ENCODE measurements at regions not wholly inside any gene's neighbourhood (a gene's known extent, or its start where the extent isn't known, plus 50 kb on each side); places are given as distances from the start of the nearest gene placed in this dataset.

- TF ChIP-seq, protein P1, sequence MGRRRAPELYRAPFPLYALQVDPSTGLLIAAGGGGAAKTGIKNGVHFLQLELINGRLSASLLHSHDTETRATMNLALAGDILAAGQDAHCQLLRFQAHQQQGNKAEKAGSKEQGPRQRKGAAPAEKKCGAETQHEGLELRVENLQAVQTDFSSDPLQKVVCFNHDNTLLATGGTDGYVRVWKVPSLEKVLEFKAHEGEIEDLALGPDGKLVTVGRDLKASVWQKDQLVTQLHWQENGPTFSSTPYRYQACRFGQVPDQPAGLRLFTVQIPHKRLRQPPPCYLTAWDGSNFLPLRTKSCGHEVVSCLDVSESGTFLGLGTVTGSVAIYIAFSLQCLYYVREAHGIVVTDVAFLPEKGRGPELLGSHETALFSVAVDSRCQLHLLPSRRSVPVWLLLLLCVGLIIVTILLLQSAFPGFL (CRISPR knock-in tag; IDR thresholded peaks at IDR 0.05; ENCODE audit: borderline replicate concordance): no peak
Observed at GRCh38 chr17:72448019-72448418, 327.2 kb downstream of the SOX9 start (continued).

DNA sequence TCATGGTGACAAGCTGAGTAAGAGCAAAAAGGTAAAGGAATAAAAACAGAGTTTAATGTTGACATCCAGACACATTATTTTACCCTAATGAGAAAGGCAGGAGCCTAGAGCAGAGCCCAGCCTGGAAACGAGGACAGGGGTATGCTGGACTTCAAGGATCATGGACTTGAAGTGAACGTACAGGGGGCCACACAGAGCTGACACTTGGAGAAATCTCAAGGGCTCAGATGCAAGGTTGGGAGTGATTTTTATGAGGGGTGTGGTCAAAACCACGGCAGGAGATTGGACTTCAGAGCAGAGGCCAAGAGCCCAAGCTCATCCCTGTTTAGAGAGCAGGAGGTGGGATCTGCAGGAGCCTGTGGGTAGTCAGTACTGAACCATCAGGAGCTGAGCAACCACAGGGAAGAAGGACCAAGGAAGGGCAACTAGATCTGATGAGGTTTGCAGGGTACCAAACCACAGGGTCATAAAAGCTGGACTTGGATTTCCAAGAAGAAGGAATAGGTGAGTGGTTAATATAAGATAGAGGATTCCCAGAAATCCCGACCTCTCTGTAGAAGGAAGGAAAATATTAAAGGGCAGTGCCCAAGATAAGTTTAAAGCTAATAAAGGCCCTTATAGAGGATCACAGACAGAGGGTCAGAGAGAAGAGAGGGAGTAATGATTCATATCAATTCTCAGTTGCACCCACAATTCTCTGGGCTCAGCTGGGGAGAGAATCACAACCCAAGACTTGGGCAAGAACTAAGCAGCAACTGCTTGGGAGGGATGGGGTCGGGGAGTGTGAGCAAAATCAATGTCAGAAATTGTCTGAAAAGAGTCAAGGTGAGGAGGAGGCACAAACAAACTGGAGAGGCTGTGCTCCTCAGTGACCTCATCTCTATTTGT is 331.7 kb downstream of the SOX9 start:
- peaks cover 15% of the 10 kb centered on the region for H3K9me3 Mint-ChIP-seq
- no peak overlapping the region for H3K27ac Mint-ChIP-seq
- no peak for TF ChIP-seq KAT7 (CRISPR knock-in tag; IDR thresholded peaks at IDR 0.05; ENCODE audit: borderline replicate concordance)
- TF ChIP-seq, protein P2, sequence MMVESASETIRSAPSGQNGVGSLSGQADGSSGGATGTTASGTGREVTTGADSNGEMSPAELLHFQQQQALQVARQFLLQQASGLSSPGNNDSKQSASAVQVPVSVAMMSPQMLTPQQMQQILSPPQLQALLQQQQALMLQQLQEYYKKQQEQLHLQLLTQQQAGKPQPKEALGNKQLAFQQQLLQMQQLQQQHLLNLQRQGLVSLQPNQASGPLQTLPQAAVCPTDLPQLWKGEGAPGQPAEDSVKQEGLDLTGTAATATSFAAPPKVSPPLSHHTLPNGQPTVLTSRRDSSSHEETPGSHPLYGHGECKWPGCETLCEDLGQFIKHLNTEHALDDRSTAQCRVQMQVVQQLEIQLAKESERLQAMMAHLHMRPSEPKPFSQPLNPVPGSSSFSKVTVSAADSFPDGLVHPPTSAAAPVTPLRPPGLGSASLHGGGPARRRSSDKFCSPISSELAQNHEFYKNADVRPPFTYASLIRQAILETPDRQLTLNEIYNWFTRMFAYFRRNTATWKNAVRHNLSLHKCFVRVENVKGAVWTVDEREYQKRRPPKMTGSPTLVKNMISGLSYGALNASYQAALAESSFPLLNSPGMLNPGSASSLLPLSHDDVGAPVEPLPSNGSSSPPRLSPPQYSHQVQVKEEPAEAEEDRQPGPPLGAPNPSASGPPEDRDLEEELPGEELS (CRISPR knock-in tag; IDR thresholded peaks at IDR 0.05): no peak
- TF ChIP-seq, protein P3, sequence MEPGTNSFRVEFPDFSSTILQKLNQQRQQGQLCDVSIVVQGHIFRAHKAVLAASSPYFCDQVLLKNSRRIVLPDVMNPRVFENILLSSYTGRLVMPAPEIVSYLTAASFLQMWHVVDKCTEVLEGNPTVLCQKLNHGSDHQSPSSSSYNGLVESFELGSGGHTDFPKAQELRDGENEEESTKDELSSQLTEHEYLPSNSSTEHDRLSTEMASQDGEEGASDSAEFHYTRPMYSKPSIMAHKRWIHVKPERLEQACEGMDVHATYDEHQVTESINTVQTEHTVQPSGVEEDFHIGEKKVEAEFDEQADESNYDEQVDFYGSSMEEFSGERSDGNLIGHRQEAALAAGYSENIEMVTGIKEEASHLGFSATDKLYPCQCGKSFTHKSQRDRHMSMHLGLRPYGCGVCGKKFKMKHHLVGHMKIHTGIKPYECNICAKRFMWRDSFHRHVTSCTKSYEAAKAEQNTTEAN (CRISPR knock-in tag; IDR thresholded peaks at IDR 0.05): no peak
- H3K27me3 Mint-ChIP-seq (ENCODE audit: low read depth): no peaks in the 10 kb centered on the region
- H3K4me1 Mint-ChIP-seq: peaks cover 14% of the 10 kb centered on the region; the same call in 1 of the 2 replicates
- H3K4me3 Mint-ChIP-seq: no peak overlapping the region
- DNase-seq (ENCODE audit: low spot score) (no peak), ATAC-seq (no peak)
- H3K36me3 Mint-ChIP-seq: no peaks in the 10 kb centered on the region
- POLR2A ChIA-PET: no interaction called here
- CTCF ChIA-PET: no interaction called here

- Mint-ChIP-seq H3K27me3 (ENCODE audit: low read depth) (no peaks in the 10 kb centered on the region; the same call in 1 of the 2 replicates), H3K27ac (no peak overlapping the region), H3K9me3 (peaks cover 14% of the 10 kb centered on the region), H3K36me3 (no peaks in the 10 kb centered on the region), H3K4me3 (no peak overlapping the region), H3K4me1 (peaks cover 14% of the 10 kb centered on the region; the same call in 1 of the 2 replicates)
- DNase-seq (ENCODE audit: low spot score) (no peak), ATAC-seq (no peak)
- ChIA-PET POLR2A (no interaction called here), CTCF (no interaction called here)
- TF ChIP-seq TCF7 (CRISPR knock-in tag; IDR thresholded peaks at IDR 0.05; ENCODE audit: low read depth): no peak
- TF ChIP-seq SP1 (CRISPR knock-in tag; conservative IDR thresholded peaks at IDR 0.05): no peak
- no peak for TF ChIP-seq MXD4 (CRISPR knock-in tag; IDR thresholded peaks at IDR 0.05; ENCODE audit: borderline replicate concordance)
- no peak for TF ChIP-seq IRF2 (CRISPR knock-in tag; IDR thresholded peaks at IDR 0.05; ENCODE audit: borderline replicate concordance, low read depth)
- TF ChIP-seq MAX (CRISPR knock-in tag; IDR thresholded peaks at IDR 0.05): no peak
- no peak for TF ChIP-seq HMGA2 (CRISPR knock-in tag; IDR thresholded peaks at IDR 0.05)
- TF ChIP-seq TEAD4 (CRISPR knock-in tag; IDR thresholded peaks at IDR 0.05): no peak
- TF ChIP-seq, protein P4, sequence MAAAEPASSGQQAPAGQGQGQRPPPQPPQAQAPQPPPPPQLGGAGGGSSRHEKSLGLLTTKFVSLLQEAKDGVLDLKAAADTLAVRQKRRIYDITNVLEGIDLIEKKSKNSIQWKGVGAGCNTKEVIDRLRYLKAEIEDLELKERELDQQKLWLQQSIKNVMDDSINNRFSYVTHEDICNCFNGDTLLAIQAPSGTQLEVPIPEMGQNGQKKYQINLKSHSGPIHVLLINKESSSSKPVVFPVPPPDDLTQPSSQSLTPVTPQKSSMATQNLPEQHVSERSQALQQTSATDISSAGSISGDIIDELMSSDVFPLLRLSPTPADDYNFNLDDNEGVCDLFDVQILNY (CRISPR knock-in tag; IDR thresholded peaks at IDR 0.05): no peak
- no peak for TF ChIP-seq FOXK1 (CRISPR knock-in tag; IDR thresholded peaks at IDR 0.05)
- TF ChIP-seq, protein P1 (CRISPR knock-in tag; IDR thresholded peaks at IDR 0.05; ENCODE audit: borderline replicate concordance): no peak
- TF ChIP-seq ELF4 (CRISPR knock-in tag; IDR thresholded peaks at IDR 0.05; ENCODE audit: low read depth): no peak
- no peak for TF ChIP-seq ZNF138 (CRISPR knock-in tag; conservative IDR thresholded peaks at IDR 0.05)
- no peak for TF ChIP-seq CREB1 (CRISPR knock-in tag; IDR thresholded peaks at IDR 0.05)
- TF ChIP-seq, protein P3 (CRISPR knock-in tag; IDR thresholded peaks at IDR 0.05): no peak
- no peak for TF ChIP-seq PRRX2 (CRISPR knock-in tag; IDR thresholded peaks at IDR 0.05)
- no peak for TF ChIP-seq JUN (CRISPR knock-in tag; IDR thresholded peaks at IDR 0.05)
- no peak for TF ChIP-seq EMX1 (CRISPR knock-in tag; IDR thresholded peaks at IDR 0.05)
- TF ChIP-seq, protein P5, sequence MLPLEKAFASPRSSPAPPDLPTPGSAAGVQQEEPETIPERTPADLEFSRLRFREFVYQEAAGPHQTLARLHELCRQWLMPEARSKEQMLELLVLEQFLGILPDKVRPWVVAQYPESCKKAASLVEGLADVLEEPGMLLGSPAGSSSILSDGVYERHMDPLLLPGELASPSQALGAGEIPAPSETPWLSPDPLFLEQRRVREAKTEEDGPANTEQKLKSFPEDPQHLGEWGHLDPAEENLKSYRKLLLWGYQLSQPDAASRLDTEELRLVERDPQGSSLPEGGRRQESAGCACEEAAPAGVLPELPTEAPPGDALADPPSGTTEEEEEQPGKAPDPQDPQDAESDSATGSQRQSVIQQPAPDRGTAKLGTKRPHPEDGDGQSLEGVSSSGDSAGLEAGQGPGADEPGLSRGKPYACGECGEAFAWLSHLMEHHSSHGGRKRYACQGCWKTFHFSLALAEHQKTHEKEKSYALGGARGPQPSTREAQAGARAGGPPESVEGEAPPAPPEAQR (CRISPR knock-in tag; IDR thresholded peaks at IDR 0.05): no peak
Observed at GRCh38 chr17:72454342-72454741, 333.5 kb downstream of the SOX9 start.

Measured in WTC11 (cell line).